Urinary bladder (tissue), 3 donors: ENCODE measurements at regions not wholly inside any gene's neighbourhood (a gene's known extent, or its start where the extent isn't known, plus 50 kb on each side); places are given as distances from the start of the nearest gene placed in this dataset.
"Not testable (repeated sequence)": the region's sequence is repeated elsewhere in the genome, so short reads cannot be mapped to it uniquely, and the experiment has no call there.

ENCODE experiments used
- DNase-seq: peaks from one replicate; pipeline ENCODE4 v3.0.0-alpha.2; 2015; ENCODE audit errors: extremely low spot score
- H3K27ac ChIP-seq: one replicate; pipeline ENCODE4 v1.5.1; 2013; ENCODE audit warnings: low read depth, mild to moderate bottlenecking, moderate library complexity
- H3K36me3 ChIP-seq: one replicate; pipeline ENCODE4 v1.6.1; 2013; ENCODE audit warnings: mild to moderate bottlenecking, moderate library complexity; ENCODE audit not compliant: insufficient read depth
- H3K4me1 ChIP-seq: one replicate; pipeline ENCODE4 v1.6.1; 2013; ENCODE audit warnings: mild to moderate bottlenecking, moderate library complexity; ENCODE audit not compliant: insufficient read depth
- H3K4me3 ChIP-seq: one replicate; pipeline ENCODE4 v1.5.1; 2013; ENCODE audit warnings: low read depth, low read length
- WGBS: extraction: QIAGEN DNeasy Blood & Tissue Kit; methylation state at CpG from one replicate; pipeline ENCODE4 v1.1.7; 2013; 5-methylcytosine and 5-hydroxymethylcytosine counted together
- donor health status: healthy with polysubstance abuse.
- donor health status: healthy.

DNA sequence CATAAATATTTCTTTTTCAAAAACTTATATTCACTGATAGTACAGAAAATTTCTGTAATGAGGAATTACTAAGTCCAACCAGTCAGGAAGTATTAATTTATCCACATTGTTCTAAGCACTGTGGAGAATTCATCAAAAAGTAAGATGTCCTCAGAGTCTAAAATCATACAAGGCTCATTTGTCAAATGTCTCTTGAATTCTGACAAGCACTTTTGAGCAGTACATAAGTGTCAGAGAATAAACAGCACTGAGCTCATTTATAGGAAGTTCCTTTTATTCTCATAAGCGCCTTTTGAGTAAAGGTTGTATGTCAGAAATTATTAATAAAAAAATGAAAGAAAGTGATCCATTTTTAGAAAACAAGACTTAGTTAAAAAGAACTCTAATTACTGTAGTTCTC lies 523.2 kb upstream of the EPHA5 start:
- no peak overlapping the region for H3K27ac ChIP-seq
- WGBS: 83% methylated on average over 1 of the region's 1 CpG
- no peak overlapping the region for H3K4me3 ChIP-seq
- H3K4me1 ChIP-seq: no peaks in the 10 kb centered on the region
- H3K36me3 ChIP-seq: no peaks in the 10 kb centered on the region
- no peak for DNase-seq

DNA sequence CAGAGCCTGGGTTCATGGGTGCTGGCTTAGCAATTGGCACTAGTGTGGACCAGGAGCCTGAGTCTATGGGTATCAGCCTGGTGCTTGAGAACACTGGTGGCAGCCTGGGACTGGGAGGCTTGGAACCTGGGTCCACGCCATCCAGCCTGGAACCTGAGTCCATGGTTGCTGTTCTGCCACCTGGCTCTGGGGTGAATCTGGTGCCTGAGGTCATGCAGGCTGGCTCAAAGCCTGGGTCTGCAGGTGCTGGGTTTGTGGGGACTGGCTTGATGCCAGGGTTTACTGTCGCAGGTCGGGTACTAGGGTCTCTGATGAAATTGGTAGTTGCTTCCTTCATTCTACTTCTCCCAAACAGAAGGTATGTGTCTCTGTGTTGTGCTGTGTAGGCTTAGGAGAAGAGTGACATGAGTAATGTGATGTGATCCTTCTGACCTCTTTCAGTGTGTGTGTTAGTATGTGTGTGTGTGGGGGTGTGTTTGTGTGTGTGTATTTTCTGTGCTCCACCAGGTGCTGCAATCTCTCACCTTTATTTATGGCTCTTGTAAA lies 517.0 kb upstream of the EPHA5 start:
- DNase-seq: no peak
- Histone ChIP-seq H3K4me1 (no peaks in the 10 kb centered on the region), H3K27ac (no peak overlapping the region), H3K4me3 (no peak overlapping the region), H3K36me3 (no peaks in the 10 kb centered on the region)
- 79% methylated on average over 3 of the region's 3 CpGs for WGBS

DNA sequence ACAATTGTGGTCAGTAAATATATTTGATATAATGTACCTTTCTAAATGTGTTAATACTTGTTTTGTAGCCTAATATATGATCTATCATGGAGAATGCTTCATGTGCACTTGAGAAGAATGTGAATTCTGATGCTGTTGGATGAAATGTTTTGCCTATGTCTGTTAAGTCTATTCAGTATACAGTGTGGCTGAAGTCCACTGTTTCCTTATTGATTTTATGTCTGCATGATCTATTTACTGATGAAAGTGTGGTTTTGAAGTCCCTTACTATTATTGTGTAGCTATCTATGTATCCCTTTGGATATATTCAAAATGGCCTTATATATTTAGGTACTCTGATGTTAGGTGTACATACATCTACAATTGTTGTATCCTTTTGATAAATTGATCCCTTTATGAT lies 515.8 kb upstream of the EPHA5 start:
- no peaks in the 10 kb centered on the region for H3K36me3 ChIP-seq
- no peak overlapping the region for H3K4me3 ChIP-seq
- DNase-seq: no peak
- H3K27ac ChIP-seq: no peak overlapping the region
- H3K4me1 ChIP-seq: no peaks in the 10 kb centered on the region

DNA sequence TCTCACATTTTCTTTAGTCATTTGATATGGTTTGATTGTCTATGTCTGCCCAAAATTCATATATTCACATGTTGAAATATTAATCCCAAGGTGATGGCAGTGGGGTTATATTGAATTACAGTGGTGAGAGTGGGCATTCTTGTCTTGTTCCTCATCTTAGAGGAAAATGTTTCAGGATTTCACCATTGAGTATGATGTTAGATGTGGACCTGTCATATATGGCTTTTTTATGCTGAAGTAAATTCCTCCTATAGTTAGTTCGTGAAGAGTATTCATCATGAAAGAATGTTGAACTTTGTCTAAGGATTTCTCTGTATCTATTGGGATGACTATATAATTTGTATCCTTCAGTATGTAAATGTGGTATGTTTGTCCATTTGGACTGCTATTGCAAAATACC lies 512.3 kb upstream of the EPHA5 start:
- no peak overlapping the region for H3K27ac ChIP-seq
- H3K4me1 ChIP-seq: no peaks in the 10 kb centered on the region
- H3K4me3 ChIP-seq: no peak overlapping the region
- no peak for DNase-seq
- WGBS: 84% methylated on average over 1 of the region's 1 CpG
- H3K36me3 ChIP-seq: no peaks in the 10 kb centered on the region

DNA sequence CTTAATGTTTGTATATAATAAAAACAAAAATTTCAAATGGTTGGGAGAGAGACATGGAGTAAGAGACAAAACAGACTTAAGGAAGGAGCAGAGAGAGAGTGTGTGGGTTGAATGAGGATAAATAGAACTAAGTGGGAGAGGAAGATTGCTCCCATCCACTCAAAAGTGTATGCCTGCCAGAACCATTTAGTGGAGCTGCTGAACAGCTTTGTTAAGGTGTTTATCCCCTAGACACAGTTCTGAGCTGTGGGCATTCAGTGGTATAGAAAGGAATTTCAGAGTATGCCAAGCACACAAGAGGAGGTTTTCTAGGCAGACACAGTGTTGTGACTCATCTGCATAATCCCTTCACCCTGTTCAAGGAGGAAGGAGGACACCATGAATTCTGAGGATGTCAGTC lies 508.6 kb upstream of the EPHA5 start:
- no peaks in the 10 kb centered on the region for H3K4me1 ChIP-seq
- no peaks in the 10 kb centered on the region for H3K36me3 ChIP-seq
- H3K4me3 ChIP-seq: no peak overlapping the region
- DNase-seq: no peak
- no peak overlapping the region for H3K27ac ChIP-seq

DNA sequence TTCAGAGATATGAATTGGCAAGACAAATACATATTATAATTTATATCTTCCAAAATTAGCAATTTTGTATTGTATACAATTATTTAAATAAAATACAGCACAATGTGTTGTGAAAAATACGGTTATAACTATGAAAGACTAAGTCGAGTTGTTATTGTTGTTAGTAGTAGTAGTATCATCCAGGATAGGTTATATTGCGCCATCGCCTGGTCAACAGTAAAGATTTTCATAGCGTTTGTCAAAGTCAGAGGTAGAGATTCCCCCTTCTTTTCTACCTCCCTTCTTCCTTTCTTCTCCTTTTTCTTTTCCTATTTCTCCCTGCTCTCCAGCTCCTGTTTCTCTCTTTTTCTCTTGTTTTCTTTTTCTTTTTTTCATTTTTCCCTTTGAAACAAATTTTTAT lies 499.1 kb upstream of the EPHA5 start:
- H3K27ac ChIP-seq: no peak overlapping the region
- 30% methylated on average over 5 of the region's 5 CpGs for WGBS
- H3K4me1 ChIP-seq: no peaks in the 10 kb centered on the region
- no peak overlapping the region for H3K4me3 ChIP-seq
- DNase-seq: no peak
- no peaks in the 10 kb centered on the region for H3K36me3 ChIP-seq

DNA sequence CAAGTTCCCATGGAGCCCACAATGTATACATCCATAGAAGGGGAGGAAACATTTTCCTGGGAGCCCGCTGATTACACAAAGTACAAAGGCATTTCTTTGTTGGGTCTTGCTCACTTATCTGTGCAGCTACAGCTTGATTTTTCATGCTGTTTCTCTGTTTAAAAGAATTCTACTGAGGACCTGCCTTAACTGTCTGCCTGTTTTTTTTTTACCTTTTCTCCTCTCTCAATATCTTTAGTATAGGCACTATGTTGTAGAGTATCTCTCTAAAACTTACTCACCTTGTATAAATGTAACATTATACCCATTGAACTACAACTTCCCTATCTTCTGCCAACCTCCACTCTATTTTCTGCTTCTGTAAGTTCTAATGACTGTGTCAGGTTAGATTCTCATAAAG lies 494.6 kb upstream of the EPHA5 start:
- H3K36me3 ChIP-seq: no peaks in the 10 kb centered on the region
- H3K4me1 ChIP-seq: no peaks in the 10 kb centered on the region
- no peak overlapping the region for H3K4me3 ChIP-seq
- 75% methylated on average over 1 of the region's 1 CpG for WGBS
- DNase-seq: no peak
- H3K27ac ChIP-seq: no peak overlapping the region

DNA sequence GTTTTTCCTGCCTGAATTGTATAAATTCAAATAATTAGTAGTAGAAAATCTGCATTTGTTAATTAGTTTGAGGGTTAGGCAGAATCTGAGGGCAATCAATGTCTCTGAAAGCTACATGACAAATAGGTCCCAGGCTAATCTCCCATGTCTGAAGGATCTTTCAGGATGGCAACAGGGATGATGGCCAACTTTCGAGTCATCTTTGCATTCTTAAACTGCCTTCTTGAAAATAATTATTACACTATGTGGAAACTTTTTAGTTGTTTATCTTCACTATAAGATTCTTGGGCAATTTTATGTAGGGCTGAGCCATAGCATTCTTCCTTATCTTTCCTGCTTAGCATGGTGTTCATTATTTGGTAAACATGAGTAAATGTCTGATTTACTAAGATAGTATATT lies 490.3 kb upstream of the EPHA5 start:
- no peak for DNase-seq
- Histone ChIP-seq H3K27ac (no peak overlapping the region), H3K4me3 (no peak overlapping the region), H3K36me3 (no peaks in the 10 kb centered on the region), H3K4me1 (no peaks in the 10 kb centered on the region)
- 64% methylated on average over 1 of the region's 1 CpG for WGBS

DNA sequence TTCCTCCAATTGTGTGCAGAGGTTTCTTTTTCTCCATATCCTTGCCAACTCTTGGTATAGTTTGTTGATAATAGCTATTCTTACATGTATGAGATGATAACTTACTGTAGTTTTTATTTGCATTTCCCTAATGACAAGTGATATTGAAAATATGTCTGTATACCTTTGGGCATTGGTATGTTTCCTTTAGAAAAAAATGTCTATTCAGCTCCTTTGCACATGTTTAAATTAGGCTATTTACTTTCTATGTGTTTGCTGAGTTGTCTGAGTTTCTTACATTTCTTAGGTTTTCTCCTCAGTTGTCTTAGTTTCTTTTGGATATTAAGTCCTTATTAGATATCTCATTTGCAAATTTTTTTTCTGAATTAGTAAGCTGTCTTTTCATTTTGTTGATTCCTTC lies 487.3 kb upstream of the EPHA5 start:
- no peak overlapping the region for H3K27ac ChIP-seq
- H3K36me3 ChIP-seq: no peaks in the 10 kb centered on the region
- H3K4me3 ChIP-seq: no peak overlapping the region
- DNase-seq: no peak
- no peaks in the 10 kb centered on the region for H3K4me1 ChIP-seq

DNA sequence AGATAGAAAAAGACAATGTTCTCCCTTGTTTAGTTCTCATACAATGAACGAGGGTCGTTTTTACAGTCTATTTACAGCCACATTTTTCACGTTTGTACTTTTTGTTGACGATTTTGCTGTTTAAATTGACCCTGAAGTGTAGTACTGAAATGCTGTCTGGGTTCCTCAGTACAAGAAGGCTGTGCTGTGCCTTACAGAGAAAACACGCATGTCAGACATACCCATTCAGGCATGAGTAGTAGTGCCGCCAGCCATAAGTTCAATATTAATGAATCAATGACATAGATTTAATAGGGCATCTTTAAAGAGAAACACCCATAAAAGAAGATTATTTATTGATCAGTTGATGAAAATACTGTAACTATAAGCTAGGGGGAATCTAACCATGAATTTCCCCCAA lies 459.8 kb upstream of the EPHA5 start:
- Histone ChIP-seq H3K4me3 (no peak overlapping the region), H3K27ac (no peak overlapping the region), H3K36me3 (no peaks in the 10 kb centered on the region), H3K4me1 (no peaks in the 10 kb centered on the region)
- no peak for DNase-seq
- WGBS: 70% methylated on average over 6 of the region's 6 CpGs

DNA sequence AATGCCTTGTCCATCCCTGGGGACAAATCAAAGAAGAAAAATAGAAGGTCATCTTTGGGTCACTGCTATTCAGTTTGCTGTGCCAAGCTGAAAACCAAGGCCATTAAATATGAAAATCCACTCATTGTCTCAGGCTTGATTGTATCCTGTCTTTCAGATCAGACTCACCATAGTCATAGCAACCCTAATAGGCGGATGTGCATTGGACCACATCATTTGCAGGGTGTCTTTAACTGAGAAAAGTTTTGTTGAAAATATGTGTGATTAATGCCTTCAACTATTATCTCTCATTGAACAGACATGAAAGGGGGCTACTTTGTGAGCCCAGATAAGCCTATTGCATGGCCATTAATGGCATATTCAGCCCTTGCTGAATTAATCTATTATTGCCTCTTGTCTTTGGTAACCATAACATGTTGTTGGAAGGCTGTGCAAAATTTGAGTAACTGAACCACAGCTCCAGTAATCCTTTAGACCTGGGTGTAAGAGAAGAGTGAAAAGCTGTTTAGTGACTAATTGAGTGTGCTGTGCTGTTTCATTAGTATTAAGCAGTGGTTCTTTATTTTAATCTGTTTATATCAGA lies 453.6 kb upstream of the EPHA5 start:
- Histone ChIP-seq H3K36me3 (no peaks in the 10 kb centered on the region), H3K4me1 (no peaks in the 10 kb centered on the region), H3K27ac (no peak overlapping the region), H3K4me3 (no peak overlapping the region)
- DNase-seq: no peak
- 86% methylated on average over 1 of the region's 1 CpG for WGBS

DNA sequence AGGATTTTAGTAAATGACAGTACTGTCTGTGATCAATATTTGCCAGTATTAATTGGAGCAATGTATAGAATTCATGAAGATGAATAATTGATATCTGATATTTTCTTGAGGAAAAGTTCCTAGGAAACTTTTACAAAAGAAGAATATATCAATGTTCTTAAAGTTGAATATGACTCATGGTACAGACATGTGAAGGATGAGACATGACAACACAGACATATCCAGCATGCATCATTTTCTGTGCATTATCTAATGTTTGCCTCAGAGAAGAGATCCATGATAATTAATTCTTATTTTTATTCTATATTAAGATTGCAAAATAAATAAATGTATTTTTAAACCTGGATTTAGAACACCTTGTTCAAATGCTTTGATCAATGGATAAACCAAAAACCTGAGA lies 452.9 kb upstream of the EPHA5 start:
- DNase-seq: no peak
- H3K4me3 ChIP-seq: no peak overlapping the region
- no peak overlapping the region for H3K27ac ChIP-seq
- no peaks in the 10 kb centered on the region for H3K4me1 ChIP-seq
- no peaks in the 10 kb centered on the region for H3K36me3 ChIP-seq

DNA sequence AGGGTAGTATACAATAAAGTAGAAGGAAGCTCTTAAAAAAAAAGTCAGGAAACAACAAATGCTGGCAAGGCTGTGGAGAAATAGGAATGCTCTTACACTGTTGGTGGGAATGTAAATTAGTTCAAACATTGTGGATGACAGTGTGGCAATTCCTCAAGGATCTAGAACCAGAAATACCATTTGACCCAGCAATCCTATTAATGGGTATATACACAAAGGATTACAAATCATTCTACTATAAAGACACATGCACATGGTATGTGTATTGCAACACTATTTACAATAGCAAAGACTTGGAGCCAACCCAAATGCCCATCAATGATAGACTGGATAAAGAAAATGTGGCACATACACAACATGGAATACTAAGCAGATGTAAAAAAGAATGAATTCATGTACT lies 444.9 kb upstream of the EPHA5 start:
- not testable (repeated sequence) for H3K36me3 ChIP-seq, H3K4me3 ChIP-seq, H3K27ac ChIP-seq, DNase-seq, H3K4me1 ChIP-seq

DNA sequence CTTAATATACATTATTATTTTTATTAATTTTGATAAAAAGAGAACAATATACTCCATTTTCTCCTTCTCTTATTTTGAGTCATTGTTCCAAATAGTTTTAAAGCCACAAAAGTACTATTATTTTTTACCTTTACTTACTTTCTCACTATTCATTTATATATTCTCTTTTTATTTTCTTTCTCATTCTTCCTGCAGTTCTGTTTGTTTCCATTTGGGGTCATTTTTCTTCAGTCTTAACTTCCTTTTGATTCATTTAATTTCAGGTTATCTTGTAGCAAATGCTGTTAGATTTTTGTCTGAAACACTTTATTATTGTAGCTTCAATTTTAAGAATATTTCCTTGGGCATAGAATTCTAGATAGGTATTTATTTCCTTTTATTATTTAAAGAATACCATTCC lies 438.6 kb upstream of the EPHA5 start:
- DNase-seq: no peak

DNA sequence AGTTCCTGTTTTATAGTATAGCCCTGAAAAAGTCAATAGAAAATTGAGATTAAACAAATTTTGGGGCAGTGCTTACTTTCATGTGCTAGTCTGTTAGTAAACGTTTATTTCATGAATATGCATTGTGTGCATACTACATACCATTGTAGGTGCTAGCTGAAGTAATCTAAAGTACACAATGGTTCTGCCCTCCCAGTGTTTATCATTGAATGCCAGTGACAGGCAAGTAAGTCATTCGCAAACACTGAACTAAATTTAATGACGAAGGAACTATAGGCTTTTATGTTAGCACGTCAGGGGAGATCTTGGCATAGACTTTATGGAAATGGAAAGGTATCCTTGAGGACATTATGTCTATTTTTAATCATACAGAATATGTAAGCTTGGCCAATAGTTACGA lies 426.9 kb upstream of the EPHA5 start:
- 77% methylated on average over 5 of the region's 5 CpGs for WGBS
- no peak for DNase-seq
- H3K36me3 ChIP-seq: no peaks in the 10 kb centered on the region
- no peak overlapping the region for H3K4me3 ChIP-seq
- no peak overlapping the region for H3K27ac ChIP-seq
- H3K4me1 ChIP-seq: no peaks in the 10 kb centered on the region

More for the DNA sequence above, 438.6 kb upstream of the EPHA5 start:
- no peak overlapping the region for H3K4me3 ChIP-seq
- no peak overlapping the region for H3K27ac ChIP-seq
- no peaks in the 10 kb centered on the region for H3K4me1 ChIP-seq
- H3K36me3 ChIP-seq: no peaks in the 10 kb centered on the region
